GM19328 (cell line): ENCODE measurements at regions not wholly inside any gene's neighbourhood (a gene's known extent, or its start where the extent isn't known, plus 50 kb on each side); places are given as distances from the start of the nearest gene placed in this dataset.

Experiments
- ATAC-seq: cut with Tn5 transposase; IDR thresholded peaks from one replicate; pipeline ENCODE4 v1.9.1; 2021; ENCODE audit warnings: mild to moderate bottlenecking, moderate library complexity; ENCODE audit not compliant: unreplicated experiment

GRCh38 chr3:67828486-67829010 is 174.1 kb upstream of the SUCLG2 start:
- ATAC-seq: no peak

- no peak for ATAC-seq
These were observed 166.7 kb upstream of the SUCLG2 start for GRCh38 chr3:67821135-67821534.

- no peak for ATAC-seq
These were observed 165.0 kb upstream of the SUCLG2 start for GRCh38 chr3:67819447-67819846.

GRCh38 chr3:67809370-67809935 is 155.0 kb upstream of the SUCLG2 start:
- no peak for ATAC-seq

GRCh38 chr3:67808906-67809305 is 154.5 kb upstream of the SUCLG2 start:
- ATAC-seq: no peak

- ATAC-seq: no peak
These were observed 150.2 kb upstream of the SUCLG2 start for GRCh38 chr3:67804578-67804977.

- ATAC-seq: no peak
These were observed 149.7 kb upstream of the SUCLG2 start for GRCh38 chr3:67804089-67804488.

GRCh38 chr3:67798412-67798811 is 144.0 kb upstream of the SUCLG2 start:
- no peak for ATAC-seq

- no peak for ATAC-seq
These were observed 137.2 kb upstream of the SUCLG2 start for GRCh38 chr3:67791620-67792019.

- ATAC-seq: peak; percentile 85
These were observed 135.6 kb upstream of the SUCLG2 start for GRCh38 chr3:67790043-67790442.

- ATAC-seq: no peak
These were observed 134.0 kb upstream of the SUCLG2 start for GRCh38 chr3:67788396-67788795.

- no peak for ATAC-seq
These were observed 129.2 kb upstream of the SUCLG2 start for GRCh38 chr3:67783281-67784250.

GRCh38 chr3:67781871-67782270 is 127.5 kb upstream of the SUCLG2 start:
- no peak for ATAC-seq

GRCh38 chr3:67781218-67781617 is 126.8 kb upstream of the SUCLG2 start:
- no peak for ATAC-seq

- no peak for ATAC-seq
These were observed 120.3 kb upstream of the SUCLG2 start for GRCh38 chr3:67774676-67775075.

- ATAC-seq: no peak
These were observed 111.2 kb upstream of the SUCLG2 start for GRCh38 chr3:67765575-67765974.

GRCh38 chr3:67745296-67745695 is 90.9 kb upstream of the SUCLG2 start:
- ATAC-seq: no peak

- ATAC-seq: no peak
These were observed 90.3 kb upstream of the SUCLG2 start for GRCh38 chr3:67744699-67745098.

GRCh38 chr3:67739851-67740250 is 85.4 kb upstream of the SUCLG2 start:
- ATAC-seq: no peak

GRCh38 chr3:67737906-67738865 is 83.8 kb upstream of the SUCLG2 start:
- ATAC-seq: no peak

GRCh38 chr3:67737140-67737539 is 82.7 kb upstream of the SUCLG2 start:
- no peak for ATAC-seq
